ENCODE measurements at regions not wholly inside any gene's neighbourhood (a gene's known extent, or its start where the extent isn't known, plus 50 kb on each side); places are given as distances from the start of the nearest gene placed in this dataset.
"Not testable (repeated sequence)": the region's sequence is repeated elsewhere in the genome, so short reads cannot be mapped to it uniquely, and the experiment has no call there.

- no peaks in the 10 kb centered on the region for H3K36me3 ChIP-seq (ENCODE audit: control insufficient read depth, insufficient read depth, low read length)
- TF ChIP-seq CTCF (IDR thresholded peaks at IDR 0.05; ENCODE audit: insufficient read depth, low read depth, low read length) = no peak
- no peak for DNase-seq (ENCODE audit: low read depth)
- POLR2A ChIA-PET = no interaction called here
- CTCF ChIA-PET = no interaction called here
- no peak overlapping the region for H3K4me3 ChIP-seq (ENCODE audit: low read depth, low read length)
- no peaks in the 10 kb centered on the region for H3K27me3 ChIP-seq (ENCODE audit: control insufficient read depth, insufficient read depth, low read length)
Observed at GRCh38 chr12:40172879-40173278, 51.9 kb upstream of the LRRK2 start.

DNA sequence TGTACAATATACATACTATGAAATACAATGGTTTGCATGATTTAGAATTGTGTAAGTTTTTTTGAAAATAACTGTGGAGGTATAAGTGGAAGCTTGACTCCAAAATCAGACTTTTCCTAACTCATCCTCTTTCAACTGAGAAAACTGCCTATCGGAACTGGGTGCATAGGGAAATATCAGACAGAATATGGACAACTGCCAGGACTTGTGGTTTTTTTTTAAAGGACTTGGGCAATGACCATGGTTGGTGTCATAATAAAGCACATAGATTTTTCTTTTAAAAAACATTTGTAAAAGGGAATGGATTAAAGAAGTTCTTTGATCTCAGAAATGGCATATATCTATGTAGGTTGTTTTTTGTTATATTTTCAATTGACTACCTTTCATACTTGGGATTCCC lies 53.3 kb upstream of the LRRK2 start:
- Histone ChIP-seq H3K27me3 (ENCODE audit: control insufficient read depth, insufficient read depth, low read length) (no peaks in the 10 kb centered on the region), H3K36me3 (ENCODE audit: control insufficient read depth, insufficient read depth, low read length) (no peaks in the 10 kb centered on the region), H3K4me3 (ENCODE audit: low read depth, low read length) (no peak overlapping the region)
- CTCF ChIA-PET = no interaction called here
- DNase-seq (ENCODE audit: low read depth) = no peak
- POLR2A ChIA-PET = no interaction called here
- TF ChIP-seq CTCF (IDR thresholded peaks at IDR 0.05; ENCODE audit: insufficient read depth, low read depth, low read length) = no peak

GRCh38 chr12:40171066-40171465 lies 53.7 kb upstream of the LRRK2 start:
- POLR2A ChIA-PET = no interaction called here
- no peak for TF ChIP-seq CTCF (IDR thresholded peaks at IDR 0.05; ENCODE audit: insufficient read depth, low read depth, low read length)
- H3K36me3 ChIP-seq (ENCODE audit: control insufficient read depth, insufficient read depth, low read length) = no peaks in the 10 kb centered on the region
- H3K27me3 ChIP-seq (ENCODE audit: control insufficient read depth, insufficient read depth, low read length) = no peaks in the 10 kb centered on the region
- no peak for DNase-seq (ENCODE audit: low read depth)
- H3K4me3 ChIP-seq (ENCODE audit: low read depth, low read length) = no peak overlapping the region
- CTCF ChIA-PET = no interaction called here

GRCh38 chr12:40170593-40170992 lies 54.2 kb upstream of the LRRK2 start:
- Histone ChIP-seq H3K4me3 (ENCODE audit: low read depth, low read length) (no peak overlapping the region), H3K36me3 (ENCODE audit: control insufficient read depth, insufficient read depth, low read length) (no peaks in the 10 kb centered on the region), H3K27me3 (ENCODE audit: control insufficient read depth, insufficient read depth, low read length) (no peaks in the 10 kb centered on the region)
- ChIA-PET CTCF (no interaction called here), POLR2A (no interaction called here)
- no peak for DNase-seq (ENCODE audit: low read depth)
- TF ChIP-seq CTCF (IDR thresholded peaks at IDR 0.05; ENCODE audit: insufficient read depth, low read depth, low read length) = no peak

- Histone ChIP-seq H3K27me3 (ENCODE audit: control insufficient read depth, insufficient read depth, low read length) (no peaks in the 10 kb centered on the region), H3K36me3 (ENCODE audit: control insufficient read depth, insufficient read depth, low read length) (no peaks in the 10 kb centered on the region), H3K4me3 (ENCODE audit: low read depth, low read length) (no peak overlapping the region)
- POLR2A ChIA-PET = no interaction called here
- no peak for DNase-seq (ENCODE audit: low read depth)
- no peak for TF ChIP-seq CTCF (IDR thresholded peaks at IDR 0.05; ENCODE audit: insufficient read depth, low read depth, low read length)
- CTCF ChIA-PET = no interaction called here
Observed at GRCh38 chr12:40168868-40169267, 55.9 kb upstream of the LRRK2 start.

DNA sequence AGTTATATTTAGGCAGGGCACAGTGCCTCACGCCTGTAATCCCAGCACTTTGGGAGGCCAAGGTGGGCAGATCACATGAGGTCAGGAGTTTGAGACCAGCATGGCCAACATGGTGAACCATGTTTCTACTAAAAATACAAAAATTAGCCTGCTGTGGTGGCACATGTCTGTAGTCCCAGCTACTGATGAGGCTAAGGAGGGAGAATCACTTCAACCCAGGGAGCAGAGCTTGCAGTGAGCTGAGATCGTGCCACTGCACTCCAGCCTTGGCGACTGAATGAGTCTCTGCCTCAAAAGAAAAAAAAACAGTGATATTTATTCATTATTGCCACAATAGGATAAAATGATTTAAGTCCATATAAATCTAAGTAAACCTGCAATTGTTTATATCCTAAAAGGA lies 56.4 kb upstream of the LRRK2 start:
- H3K27me3 ChIP-seq (ENCODE audit: control insufficient read depth, insufficient read depth, low read length); DNase-seq (ENCODE audit: low read depth); CTCF ChIA-PET; H3K36me3 ChIP-seq (ENCODE audit: control insufficient read depth, insufficient read depth, low read length); POLR2A ChIA-PET; H3K4me3 ChIP-seq (ENCODE audit: low read depth, low read length): not testable (repeated sequence)

All from BJ (cell line).